ENCODE measurements at regions not wholly inside any gene's neighbourhood (a gene's known extent, or its start where the extent isn't known, plus 50 kb on each side); places are given as distances from the start of the nearest gene placed in this dataset.

DNA sequence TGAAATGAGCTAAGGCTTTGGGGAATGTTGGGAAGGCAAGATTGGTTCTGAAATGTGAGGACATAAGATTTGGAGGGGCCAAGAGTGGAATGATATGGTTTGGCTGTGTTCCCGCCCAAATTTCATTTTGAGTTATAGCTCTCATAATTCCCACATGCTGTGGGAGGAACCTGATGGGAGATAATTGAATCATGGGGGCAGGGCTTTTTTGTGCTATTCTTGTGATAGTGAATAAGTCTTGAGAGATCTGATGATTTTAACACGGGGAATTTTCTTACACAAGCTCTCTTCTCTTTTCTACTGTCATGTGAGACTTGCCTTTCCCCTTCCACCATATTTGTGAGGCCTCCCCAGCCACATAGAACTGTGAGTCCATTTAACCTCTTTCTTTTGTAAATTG, 157.6 kb upstream of the C1QTNF7 start:
- no peak for DNase-seq

DNA sequence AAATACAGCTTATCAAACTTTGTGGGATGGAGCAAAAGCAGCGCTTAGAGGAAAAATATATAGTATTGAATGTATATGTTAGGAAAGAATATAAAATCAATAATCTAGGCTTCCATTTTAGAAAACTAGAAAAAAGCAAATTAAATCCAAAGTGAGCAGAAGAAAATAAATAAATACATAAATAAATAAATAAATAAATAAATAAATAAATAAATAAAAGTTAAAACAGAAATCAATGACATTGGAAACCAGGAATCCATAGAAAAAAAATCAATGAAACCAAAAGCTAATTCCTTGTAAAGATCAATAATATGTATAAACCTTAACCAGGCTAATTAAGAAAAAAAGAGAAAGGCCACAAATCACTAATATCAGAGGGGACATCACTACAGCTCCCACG, 141.8 kb upstream of the C1QTNF7 start:
- DNase-seq = no peak

DNA sequence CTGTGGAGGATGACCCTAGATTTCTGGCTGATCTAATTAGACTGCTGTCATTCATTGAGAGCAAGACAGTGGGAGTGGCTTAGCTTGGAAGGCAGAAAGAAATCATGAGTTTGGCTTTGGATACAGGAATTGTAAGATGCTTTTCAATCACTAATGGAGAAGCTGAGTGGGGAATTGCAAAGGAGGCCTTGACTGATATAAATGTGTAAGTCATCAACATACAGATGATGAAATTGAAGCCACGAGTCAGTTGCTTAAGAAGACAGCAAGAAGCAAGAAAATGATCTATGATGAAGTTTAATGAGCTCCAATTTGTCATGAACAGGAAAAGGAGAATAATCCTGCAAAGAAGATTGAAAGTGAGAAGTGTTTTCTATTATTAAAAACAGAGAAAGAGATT, 136.7 kb upstream of the C1QTNF7 start:
- DNase-seq = no peak

DNA sequence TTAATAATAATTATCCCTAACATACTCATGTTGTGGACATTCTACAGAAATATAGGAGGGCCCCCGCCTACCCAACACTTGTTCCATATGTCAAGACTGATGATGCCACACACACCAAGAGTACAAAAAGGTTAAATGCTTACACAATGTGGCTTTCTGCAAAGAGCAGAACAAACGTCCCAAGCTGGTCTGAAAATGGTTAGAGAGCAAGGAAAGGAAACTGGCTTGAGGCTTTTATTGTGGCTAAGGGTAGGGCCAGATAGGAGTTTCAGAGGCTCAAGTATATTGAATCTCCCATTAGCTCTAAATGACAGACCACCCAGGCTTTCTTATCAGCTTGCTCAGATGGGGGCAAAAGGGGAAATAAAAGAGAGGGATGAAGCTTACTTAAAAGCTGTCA, 134.1 kb upstream of the C1QTNF7 start:
- no peak for DNase-seq

DNA sequence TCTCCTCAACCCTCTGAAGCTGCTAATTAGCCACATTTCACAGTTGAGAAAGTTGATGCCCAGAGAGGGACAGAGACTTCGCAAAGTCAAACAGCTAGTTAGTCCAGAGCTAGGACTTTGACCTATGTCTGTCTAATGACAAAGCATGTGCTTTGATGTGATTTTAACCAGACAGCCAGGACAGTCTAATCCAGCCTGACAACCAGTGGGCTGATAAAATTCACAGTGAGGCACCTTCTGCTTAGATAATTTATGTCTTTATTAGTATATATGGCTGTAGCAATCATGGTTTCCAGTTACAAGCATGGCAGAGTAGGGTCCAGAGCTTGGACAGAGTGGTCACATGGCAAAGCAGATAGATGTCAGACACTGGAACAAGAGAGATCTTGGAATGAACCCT, 133.6 kb upstream of the C1QTNF7 start:
- DNase-seq = no peak

DNA sequence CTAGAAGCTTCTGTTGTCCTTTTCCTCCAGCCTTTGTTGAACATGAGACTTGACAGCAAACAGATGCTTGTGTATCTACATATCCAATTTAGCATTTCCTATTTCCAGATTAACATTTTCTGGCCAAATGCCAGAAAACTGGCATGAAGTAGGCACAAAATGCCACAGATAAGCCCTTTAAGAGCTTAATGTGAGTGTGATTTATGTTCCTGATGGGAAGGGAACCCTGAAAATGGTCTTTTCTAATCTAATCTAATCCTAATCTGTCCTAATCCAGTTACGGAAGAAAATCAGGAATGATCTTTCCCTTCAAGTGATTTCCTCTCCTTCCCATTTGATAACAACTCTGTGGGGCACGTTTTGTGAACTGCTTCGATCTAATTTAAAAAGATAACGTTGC, 133.0 kb upstream of the C1QTNF7 start:
- no peak for DNase-seq

DNA sequence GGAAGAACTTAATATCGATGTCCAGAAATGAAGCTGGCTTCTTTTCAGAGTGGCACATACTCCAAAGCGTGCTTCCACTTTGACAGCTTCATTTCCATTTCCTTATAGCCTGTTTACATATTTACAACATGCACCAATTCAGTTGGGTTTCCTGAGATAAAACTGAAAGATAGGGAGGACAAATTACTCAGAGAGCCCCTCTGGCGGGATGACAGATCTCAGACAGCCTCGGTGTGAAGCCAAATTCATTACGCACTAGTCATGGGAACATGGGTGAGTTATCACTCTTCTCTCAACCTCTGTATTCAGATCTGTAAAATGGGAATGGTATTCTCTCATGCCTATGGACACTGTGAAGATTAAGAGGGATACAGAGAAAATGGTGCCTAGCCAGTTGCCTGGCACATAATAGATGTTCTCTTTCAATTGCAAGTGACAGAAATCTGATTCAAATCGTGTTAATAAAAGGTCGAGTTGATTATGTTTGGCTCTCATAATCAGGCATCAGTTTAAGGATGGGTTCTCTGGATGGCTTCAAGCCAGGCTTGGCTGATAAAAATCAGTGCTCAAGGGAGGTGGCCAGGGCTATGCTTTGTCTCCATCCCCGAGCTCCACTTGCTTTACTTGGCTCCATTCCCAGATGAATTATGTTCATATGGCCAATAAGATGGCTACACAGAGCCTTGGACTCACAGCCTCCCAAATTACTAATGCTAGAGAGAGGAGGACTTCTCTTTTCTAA, 132.2 kb upstream of the C1QTNF7 start:
- no peak for DNase-seq

DNA sequence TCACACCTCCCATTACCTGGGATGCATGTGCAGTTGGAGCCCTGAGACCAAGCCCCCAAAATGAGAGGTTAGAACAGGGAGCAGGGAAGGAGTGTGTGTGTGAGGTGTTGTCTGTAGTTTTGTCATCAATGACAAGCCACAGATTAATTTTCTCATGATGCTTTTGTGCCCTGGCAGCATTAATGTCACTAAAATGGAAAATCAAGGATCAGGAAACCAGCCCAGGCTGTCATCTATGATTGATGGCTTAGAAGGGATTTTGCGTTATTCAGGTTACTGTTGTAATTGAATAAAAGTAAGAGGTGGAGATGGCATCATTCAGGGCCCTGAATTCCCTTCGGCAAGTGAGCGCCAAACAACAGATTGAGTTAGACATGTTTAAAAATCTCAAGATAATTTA, 130.5 kb upstream of the C1QTNF7 start:
- DNase-seq = no peak

DNA sequence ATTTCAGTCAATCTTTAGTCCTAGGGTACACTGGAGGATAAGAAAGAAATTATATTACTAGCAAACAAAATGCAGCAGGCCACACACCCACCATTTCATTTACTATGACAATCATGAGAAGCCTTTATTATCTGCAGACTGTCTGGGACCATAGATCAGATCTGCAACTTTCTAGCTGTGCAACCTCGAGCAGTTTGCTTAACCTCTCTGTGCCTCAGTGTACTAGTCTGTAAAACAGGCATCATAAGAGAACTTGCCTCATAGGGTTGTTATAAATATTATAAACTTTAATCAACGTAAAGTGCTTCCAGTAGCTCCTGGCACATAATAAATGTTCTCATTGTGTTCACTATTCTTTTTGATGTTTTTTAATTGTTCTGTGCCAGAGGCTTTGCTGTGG, 128.2 kb upstream of the C1QTNF7 start:
- DNase-seq = no peak

DNA sequence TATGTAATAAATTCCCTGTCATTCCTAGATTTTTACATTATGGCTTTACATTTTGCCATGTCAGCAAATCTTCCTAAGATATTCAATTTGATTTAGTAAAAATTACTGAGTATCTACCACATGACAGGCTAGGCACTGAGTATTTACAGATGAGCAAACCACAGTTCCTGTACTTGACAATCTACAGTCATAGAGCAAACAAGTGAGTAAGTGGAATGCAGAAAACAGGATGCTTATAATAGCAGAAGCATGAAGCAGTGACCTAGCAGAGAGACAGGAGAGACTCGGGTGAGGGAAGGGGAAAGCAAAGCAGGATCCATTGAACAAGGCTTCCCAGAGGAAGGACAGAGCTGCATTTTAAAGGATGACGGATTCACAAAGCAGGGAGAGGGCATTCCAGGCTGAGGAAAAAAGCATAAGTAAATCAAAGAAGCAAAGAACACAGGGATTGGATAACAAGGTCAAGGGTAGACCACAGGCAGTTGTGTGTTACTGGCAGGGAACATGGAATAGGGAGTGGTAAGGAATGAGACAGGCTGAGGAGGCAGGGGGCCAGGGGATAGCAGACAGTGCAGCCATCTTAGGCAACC, 124.7 kb upstream of the C1QTNF7 start:
- peak in 1 of 58 donors; percentile 0 for DNase-seq

DNA sequence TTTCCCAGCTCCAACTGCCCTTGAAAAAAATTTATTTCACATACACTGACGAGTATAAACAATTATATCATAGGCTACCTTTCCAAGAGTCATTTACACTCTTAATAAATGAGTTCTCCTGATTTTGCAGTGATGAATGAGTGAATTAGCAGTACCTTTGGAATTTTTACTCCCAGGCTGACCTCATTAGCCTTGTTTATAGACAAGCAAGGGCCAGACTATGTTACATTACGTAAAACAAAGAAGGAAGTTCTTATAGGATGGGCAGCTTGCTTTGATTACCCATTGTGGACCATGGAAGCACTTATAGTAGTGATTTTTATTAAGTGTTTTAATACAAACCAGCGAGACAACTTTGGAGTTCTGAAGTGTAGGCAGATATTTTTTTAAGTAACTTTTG, 112.9 kb upstream of the C1QTNF7 start:
- no peak for DNase-seq

DNA sequence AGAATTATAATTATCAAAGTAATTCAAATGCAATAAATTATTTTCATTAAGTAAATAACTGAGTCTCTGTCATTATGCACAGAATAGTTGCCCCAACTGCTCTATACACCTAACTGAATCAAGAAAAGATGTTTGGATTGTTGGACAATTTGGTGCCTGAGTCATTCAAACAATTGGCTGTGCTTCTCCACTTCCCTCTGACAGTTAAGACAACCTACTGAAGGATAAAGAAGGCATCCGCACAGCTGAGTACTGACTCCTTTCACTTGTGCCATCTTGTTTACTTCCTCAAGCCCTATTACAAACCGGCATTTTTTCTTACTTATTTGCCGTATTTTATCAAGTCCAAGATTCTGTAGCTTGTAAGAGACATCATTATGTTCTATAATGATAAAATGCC, 110.6 kb upstream of the C1QTNF7 start:
- DNase-seq = no peak

DNA sequence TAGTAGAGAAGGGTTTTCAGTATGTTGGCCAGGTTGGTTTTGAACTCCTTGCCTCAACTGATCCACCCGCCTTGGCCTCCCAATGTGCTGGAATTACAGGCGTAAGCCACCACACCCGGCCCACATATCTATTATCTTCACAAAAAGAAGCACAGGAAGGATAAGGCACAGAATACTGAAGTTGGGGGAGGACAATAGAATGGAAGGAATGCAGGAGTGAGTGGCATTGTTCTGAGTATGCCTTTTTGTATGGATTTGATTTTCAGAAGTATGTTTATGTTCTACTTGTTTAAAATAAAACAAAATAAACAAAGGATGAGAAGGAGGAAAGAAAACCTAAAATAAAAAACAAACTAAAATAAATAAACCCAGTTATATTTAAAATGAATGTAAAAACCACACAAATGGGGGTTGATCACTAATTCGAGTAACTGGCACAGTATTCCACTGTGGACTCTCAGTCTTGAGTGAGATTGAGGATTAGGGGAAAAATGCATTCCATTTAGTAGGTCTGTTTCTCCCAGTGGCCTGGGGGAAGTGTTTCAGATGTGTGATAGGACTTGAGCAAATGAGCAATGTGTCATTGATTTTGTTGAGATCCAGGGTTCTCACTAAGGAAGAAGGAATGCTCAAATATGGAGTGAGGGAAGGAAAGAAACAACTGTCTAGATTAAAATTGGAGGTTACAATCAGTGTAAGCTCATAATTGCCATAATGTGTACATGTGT, 109.0 kb upstream of the C1QTNF7 start:
- no peak for DNase-seq

DNA sequence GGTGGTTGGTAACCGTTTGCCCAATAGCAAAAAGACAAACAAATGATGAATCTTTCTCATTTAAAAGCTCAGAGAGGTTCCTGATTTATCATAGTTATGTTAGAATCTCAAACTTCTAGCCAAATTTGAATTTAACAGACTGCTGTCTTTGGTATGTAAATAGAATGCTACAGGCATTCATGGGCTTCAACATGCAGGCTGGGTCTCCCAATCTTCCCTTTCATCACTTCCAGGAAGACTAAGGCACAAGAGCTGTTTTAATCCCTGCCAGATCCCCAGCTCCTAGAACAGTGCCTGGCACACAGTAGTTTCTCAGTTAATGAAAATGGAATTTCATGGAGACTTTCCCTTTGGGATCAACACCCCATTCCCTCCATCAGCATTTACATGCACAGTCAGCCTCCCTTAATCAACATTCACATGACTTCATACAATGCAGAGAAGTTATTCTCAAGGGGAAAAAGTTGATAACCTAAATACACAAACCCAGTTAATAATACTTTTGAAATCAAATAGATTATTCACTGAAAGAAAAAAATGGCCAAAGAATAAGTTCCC, 107.6 kb upstream of the C1QTNF7 start:
- DNase-seq = no peak

DNA sequence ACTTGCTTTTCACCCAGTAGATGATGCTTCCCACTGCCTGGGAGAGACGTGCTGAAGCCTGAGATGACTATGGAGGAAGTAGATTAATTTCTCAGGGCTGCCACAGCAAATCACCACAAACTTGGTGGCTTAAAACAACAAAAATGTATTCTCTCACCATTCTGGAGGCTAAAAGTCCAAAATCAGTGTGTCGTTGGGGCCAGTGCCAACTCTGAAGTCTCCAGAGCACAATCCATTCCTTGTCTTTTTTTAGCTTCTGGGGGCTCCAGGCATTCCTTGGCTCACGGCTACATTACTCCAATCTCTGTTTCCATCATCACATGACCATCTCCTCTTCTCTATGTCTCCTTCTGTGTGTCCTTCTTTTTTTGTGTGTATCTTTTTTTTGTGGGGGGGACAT, 105.8 kb upstream of the C1QTNF7 start:
- no peak for DNase-seq

DNA sequence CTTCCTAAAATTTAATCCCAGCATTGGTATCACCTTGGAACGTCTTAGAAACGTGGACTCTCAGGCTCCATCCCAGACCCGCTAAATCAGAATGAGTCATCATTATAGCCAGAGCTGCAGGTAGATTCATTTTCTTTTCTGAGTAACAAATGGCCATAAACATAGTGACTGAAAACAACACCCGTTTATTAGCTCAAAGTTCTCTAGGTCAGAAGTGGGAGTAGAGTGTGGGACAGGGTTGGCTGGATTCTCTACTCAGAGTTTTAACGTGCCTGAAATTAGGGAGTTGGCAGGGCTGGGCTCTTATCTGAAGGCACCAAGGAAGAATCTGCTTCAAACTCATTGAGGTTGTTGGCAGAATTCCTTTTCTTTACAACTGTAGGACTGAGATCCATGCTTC, 101.8 kb upstream of the C1QTNF7 start:
- DNase-seq = no peak

DNA sequence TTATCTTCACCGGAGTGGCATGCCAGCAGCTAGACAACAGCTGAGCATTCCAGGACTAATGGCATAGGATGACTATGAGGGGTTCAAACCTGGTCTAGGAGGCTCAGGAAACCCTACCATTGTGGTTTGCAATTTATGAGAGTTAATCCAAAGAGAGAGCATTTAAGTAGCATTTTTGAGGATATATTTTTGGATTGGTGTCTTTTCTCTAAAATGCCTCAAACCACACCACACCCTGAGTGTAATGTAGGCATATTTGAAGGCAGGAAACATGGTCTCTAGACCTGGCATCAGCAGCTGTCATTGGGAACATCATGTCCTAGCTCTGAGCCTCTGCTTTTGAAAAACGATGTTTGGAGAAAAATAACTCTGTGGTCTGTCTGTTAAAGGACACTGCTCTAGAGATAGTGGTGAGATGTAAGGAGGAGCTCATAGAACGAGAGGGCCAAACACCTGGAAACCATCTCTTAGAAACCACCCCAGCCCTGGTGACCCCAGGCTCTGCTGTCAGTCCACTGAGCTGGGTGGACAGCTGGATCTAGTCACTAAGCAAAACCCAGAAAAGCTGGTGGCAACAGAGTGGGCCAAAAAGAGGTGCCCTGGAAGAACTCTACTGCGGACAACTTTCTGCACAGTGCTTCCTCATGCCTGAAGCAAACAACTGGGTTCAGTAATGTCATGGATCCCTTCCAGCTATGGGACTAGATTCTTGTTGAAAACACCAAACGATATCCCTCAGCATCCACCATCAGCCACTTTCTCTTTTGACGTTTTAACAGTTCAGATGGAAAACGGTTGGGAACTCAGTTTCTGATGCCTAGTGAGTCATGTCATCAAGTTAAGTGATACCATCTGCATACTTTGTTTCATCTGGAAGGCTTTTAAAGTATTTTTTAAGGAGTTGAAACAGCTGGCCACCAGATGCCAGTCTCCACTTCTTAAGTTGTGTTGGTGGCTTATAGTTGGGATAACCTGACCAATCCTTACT, 100.2 kb upstream of the C1QTNF7 start:
- DNase-seq = no peak

DNA sequence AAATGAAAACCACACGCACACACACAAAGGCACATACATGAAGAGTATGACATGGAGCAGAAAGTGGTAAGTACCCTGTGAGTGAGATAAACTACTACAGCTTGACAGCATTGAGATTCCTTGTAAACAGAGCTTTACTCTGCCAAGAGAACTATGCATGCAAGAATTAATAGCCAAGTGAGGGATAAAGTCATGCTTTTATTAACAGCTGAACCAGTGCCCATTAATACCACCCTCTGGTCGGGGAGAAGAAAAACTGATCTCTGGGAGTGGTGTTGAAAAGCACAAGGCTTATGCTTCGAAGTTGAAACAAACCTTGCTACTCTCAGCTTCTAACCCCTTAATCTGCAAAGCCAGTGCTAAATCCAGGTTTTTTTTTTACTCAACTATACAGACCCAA, 95.9 kb upstream of the C1QTNF7 start:
- no peak for DNase-seq

DNA sequence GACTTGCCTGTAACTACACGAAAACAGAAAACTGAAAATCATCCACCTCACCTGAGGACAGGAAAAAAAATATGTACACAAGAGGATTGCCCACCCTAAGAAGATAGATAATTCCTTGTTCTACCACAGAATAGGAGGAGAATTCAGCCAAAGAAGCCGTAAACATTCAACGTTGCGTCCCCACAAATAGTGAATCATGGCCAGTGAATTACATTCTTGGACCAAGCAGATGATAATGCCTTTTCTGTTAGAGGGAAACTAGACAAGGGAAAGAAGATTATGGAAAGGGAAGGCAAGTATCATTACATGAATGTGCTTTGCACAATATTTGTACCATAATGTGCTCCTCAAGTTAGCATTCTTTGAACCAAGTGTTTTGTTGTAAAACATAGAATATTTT, 95.5 kb upstream of the C1QTNF7 start:
- no peak for DNase-seq

DNA sequence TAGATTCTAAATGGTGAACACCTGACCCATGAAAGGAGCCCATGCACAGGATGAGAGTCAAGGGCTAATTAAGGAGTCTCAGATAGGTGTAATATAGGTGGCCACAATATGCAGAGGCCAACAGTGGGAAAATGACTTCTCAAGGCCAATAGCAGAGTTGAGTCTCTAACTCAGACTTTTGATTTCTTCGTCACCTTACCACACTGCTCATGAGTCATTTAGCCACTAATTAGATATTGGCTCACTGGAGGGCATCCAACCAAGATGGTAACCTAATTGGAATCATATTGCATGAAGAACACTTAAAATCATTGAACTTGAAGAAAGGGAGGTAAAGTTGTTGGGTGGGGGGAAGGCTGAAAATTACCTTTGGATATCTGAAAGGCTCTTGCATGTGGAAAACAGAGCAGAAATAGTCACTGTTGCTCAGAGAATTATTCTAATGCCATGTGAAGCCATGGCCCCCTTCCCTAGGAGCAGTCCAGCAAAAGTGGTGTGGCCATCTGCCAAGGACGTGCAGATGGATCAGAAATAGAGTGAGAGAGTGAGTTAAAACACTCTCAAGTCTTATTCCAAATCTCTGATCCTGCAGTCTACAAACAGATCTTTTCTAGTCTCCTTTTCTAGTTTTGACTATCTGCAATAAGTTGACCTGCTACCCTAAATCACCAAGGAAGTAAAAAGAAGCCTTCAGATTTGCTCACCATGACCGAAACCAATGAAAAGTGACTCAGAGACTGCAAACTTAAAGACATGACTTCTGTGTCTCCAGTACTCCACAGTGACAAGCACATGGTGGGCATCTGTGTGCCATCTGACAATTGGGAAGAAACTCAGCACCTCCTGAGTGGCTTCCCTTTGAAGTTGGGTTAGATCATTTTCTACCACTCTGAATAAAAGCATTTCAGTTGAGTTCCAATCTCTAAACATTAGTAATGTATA, 93.9 kb upstream of the C1QTNF7 start:
- DNase-seq = no peak

Measured in anterior cingulate cortex (tissue), 58 donors.